GM19025 (cell line): ENCODE measurements at regions not wholly inside any gene's neighbourhood (a gene's known extent, or its start where the extent isn't known, plus 50 kb on each side); places are given as distances from the start of the nearest gene placed in this dataset.
A peak's percentile ranks its signal among the peaks of the same experiment; 100 is the strongest.
"Not testable (repeated sequence)": the region's sequence is repeated elsewhere in the genome, so short reads cannot be mapped to it uniquely, and the experiment has no call there.

Experiments used
- ATAC-seq: cut with Tn5 transposase; IDR thresholded peaks from one replicate; pipeline ENCODE4 v1.9.1; 2021; ENCODE audit warnings: mild to moderate bottlenecking, low read depth, moderate library complexity; ENCODE audit not compliant: unreplicated experiment

DNA sequence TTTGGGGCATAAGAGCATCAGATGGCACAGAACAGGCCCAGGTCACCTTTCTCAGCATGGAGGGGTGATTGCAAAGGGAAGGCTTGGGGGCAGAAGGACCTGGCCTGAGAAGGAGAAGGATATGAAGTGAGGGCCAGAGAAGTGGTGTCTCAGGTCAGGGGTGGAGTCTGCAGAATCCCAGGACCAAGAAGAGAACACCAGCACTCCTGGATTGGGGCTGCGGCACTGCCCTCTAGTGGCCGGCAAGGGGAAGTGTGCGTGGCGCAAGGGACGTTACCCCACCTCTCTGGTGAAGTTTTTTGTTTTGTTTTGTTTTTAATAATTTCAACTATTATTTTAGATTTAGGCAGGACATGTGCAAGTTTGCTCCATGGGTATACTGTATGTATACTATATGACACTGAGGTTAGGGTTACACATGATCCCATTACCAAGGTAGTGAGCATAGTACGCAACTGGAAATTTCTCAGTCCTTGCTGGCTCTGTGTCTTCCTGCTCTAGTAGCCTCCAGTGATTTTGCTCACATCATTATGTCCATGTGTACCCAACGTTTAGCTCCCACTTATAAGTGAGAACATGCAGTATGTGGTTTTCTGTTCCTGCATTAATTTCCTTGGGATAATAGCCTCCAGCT is 1548.6 kb downstream of the EFNA5 start:
- peak; percentile 68 for ATAC-seq

DNA sequence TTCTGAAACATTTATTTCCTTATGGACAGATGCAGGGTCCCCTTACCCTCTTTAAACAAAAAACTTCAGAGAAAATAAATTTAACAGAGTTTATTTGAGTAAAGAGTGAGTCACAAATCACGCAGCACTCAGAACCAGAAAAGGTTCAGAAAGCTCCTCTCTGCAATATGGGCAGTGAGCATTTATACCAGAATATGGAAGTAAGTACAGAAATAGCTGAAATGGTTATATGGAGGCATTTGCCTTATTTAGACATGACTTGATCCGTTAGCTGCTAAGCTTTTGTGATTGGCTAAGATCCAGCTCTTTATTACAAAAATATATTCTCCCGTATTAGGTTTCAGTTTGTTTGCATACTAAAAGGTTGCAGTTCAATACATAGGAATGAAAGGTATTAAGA is 1554.1 kb downstream of the EFNA5 start:
- ATAC-seq: no peak

DNA sequence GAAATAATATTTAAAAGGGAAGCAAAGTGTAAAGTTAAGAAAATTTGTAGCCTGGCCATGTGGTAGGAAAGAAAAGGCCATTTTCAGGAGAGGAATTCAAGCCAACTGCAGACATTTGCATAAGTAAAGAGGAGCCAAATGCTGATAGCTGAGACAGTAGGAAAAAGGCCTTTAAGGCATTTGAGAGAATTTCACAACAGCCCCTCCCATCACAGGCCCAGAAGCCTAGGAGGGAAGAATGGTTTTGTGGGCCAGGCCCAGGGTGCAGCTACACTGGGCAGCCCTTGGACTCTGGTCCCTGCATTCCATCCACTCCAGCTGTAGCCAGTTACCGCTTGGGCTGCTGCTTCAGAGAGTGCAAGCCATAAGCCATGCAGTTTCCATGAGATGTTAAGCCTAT is 1556.8 kb downstream of the EFNA5 start:
- ATAC-seq: no peak

- ATAC-seq: no peak
These were observed 1564.4 kb downstream of the EFNA5 start for GRCh38 chr5:106106384-106106783.

DNA sequence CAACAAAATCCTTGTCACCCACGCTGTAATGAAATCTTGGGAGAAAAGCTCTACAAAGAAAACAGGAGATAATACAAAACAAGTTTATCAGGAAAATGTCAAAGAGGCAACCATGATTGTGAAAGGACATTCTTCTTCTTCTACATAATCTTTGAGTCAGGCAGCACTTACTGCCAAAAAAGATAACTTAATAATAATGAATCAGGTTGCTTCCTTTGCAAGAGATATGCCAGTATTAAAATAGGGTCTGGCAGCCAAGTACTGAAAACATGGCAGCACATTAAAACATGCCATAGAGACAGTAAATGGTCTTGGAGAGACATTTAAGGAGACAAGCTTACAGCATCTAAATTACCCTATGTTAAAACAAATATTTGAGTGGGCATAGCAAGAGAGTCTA is 1573.4 kb downstream of the EFNA5 start:
- ATAC-seq: no peak

GRCh38 chr5:106094839-106095238 is 1575.9 kb downstream of the EFNA5 start:
- ATAC-seq: no peak

GRCh38 chr5:106094204-106094607 is 1576.5 kb downstream of the EFNA5 start:
- ATAC-seq: no peak

- ATAC-seq: no peak
These were observed 1577.6 kb downstream of the EFNA5 start for GRCh38 chr5:106093134-106093533.

DNA sequence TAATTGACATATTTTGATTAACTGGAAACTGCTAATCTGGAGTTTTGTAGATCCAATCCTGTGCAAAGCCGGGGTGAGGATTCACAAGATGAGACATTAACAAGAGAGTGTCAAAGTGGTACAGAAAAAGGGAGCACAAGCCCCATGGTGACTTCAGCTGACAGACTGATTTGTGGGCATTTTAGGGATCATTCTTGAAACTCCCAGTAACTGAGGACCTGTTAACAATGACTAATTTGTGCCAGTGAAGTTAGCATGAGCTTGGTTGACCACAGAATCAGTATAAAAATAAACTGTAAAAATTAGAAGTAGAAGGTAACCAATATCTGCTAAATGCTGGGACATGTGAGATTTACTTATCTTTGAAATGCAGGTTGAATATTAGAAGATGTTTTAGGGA is 1578.3 kb downstream of the EFNA5 start:
- no peak for ATAC-seq

DNA sequence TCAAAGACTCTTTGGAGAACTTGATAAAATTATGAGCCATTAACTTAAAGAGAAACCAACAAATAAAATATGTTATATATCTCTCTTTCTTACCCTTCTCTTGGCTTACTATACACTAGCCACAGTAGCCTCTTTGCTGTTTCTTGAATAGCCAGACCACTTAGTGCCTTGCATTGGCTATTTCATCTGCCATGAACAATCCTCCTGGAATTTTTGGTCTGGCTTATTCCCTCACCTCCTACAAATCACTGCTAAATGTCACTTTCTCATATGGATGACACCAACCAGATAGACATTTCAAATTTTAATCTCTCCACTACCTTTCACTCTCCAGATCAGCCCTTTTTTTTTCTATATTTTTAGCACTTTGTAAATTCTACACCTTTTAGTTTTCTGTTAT is 1581.7 kb downstream of the EFNA5 start:
- no peak for ATAC-seq

DNA sequence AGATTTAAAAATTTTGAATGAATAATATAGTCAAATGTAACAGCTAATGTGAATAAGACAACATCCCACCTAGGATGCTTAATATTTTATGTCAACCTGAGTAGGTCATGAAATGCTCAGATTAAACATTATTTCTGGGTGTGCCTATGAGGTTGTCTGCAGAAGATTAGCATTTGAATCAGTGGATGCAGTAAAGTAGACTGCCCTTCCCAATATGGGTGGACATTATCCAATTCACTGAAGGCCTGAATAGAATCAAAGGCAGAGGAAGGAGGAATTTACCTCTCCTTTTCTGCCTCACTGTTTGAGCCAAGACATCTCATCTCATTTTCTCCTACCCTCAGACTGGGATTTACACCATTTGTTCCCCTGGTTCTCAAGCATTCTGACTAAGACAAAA is 1582.3 kb downstream of the EFNA5 start:
- ATAC-seq: no peak

DNA sequence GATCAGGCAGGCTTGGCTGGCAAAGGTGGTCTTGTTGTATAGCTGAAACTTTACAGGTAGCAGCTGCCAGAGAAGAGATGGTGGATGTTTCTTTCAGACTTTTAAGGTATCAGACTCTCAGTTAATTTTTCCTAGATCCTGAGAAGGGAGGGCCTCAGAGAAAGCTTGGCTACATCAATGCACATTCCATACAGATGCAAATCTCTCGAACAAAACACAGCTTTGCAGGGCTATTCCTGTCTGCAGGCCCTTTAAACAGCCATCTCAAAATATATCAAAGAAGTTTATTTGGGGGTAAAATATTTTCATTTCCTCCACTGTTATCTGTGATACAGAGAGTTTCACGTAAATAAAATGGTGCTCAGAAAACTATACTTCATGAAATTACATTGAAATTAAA is 1584.4 kb downstream of the EFNA5 start:
- ATAC-seq: no peak

- ATAC-seq: no peak
These were observed 1585.2 kb downstream of the EFNA5 start for GRCh38 chr5:106085556-106085955.

GRCh38 chr5:106085136-106085535 is 1585.6 kb downstream of the EFNA5 start:
- ATAC-seq: no peak

DNA sequence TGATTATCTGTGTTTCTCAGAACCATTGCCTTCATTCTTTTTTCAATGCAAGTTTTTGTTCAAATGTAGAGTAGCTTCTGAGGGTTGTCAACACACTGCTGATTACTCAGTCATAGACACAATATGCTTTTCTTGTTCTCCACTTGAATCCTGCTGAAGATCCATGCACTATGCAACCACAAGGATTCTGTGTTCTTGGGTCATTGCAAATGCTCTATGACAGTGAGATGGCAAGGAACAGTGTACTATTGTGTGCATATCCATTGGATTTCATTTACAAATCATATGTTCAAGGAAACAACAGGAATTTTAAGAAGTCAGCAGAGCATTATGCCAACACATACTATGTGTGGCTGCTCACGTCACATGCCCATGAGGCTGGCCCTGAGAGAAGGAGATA is 1590.2 kb downstream of the EFNA5 start:
- no peak for ATAC-seq

DNA sequence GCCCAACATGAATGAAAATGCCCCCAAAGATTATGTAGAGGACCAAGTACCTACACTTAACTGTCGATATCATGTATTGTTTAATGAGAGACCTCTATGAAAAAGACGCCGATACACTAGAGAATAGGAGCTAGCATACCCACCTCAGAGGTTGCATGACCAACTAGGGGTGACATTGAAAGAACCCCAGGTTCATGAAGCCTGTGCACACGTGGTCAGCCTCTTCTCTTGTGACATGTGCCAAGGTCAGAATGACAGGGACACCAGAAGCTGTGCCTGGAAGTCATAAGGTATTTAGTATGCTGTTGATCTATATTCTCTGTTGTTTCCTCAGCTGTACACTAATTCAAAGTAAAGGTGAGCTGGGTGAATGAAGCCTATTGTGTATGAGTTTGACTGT is 1594.1 kb downstream of the EFNA5 start:
- no peak for ATAC-seq

- no peak for ATAC-seq
These were observed 1598.5 kb downstream of the EFNA5 start for GRCh38 chr5:106072208-106072607.

DNA sequence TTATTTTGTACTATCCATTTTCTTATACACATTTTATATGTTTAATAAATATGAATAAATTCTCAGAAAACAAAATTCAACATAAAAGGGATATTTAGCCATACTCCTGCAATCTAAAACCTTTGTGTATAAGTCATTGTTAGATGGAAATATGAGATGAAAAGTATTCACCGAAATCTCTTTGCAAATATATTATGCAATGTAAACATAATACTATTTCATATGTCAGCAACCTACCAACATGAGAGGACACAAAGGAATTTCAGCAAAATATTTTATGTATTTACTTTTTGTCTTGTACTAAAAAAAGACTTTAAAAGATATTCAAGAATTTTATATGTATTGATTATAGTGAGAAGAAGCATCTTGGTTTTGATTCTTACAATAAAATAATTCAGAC is 1623.4 kb downstream of the EFNA5 start:
- ATAC-seq: no peak

DNA sequence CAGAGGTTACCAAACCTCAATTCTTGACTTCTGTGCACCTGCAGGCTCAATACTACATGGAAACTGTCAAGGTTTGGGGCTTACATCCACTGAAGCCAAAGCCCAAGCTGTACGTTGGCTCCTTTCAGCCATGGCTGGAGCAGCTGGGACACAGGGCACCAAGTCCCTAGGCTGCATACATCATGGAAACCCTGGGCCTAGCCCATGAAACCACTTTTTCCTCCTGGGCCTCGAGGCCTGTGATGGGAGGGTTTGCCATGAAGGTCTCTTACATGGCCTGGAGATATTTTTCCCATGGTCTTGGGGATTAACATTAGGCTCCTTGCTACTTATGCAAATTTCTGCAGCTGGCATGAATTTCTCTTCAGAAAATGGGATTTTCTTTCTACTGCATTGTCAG is 1638.7 kb downstream of the EFNA5 start:
- not testable (repeated sequence) for ATAC-seq

- no peak for ATAC-seq
These were observed 1642.4 kb downstream of the EFNA5 start for GRCh38 chr5:106028314-106028713.

GRCh38 chr5:106020894-106021293 is 1649.8 kb downstream of the EFNA5 start:
- ATAC-seq: no peak

GRCh38 chr5:106019261-106019660 is 1651.5 kb downstream of the EFNA5 start:
- no peak for ATAC-seq

GRCh38 chr5:106017243-106017857 is 1653.4 kb downstream of the EFNA5 start:
- no peak for ATAC-seq
